OCI-LY7 (cell line): ENCODE measurements at regions not wholly inside any gene's neighbourhood (a gene's known extent, or its start where the extent isn't known, plus 50 kb on each side); places are given as distances from the start of the nearest gene placed in this dataset.

Source experiments
- CTCF ChIP-seq: fragments of 200-600 bp; sonication (generic); conservative IDR thresholded peaks from 2 replicates; pipeline ENCODE4 v1.5.1; 2014; ENCODE audit warnings: mild to moderate bottlenecking, antibody characterized with exemption, low read length, moderate library complexity, mixed read lengths
- EZH2phosphoT487 ChIP-seq: fragments of 200-600 bp; sonication (generic); IDR thresholded peaks from 2 replicates; pipeline ENCODE4 v1.6.1; 2018; ENCODE audit warnings: low read depth, borderline replicate concordance, mild to moderate bottlenecking, mixed run types, antibody characterized with exemption, low read length, moderate library complexity, mixed read lengths

- no peak for TF ChIP-seq CTCF
- no peak for TF ChIP-seq EZH2phosphoT487
Observed at GRCh38 chr22:49587987-49588386, 239.7 kb downstream of the BRD1 start.
